ENCODE measurements at regions not wholly inside any gene's neighbourhood (a gene's known extent, or its start where the extent isn't known, plus 50 kb on each side); places are given as distances from the start of the nearest gene placed in this dataset.
"Not testable (repeated sequence)": the region's sequence is repeated elsewhere in the genome, so short reads cannot be mapped to it uniquely, and the experiment has no call there.

- DNase-seq, result no peak
These were observed 51.8 kb upstream of the MYB start for GRCh38 chr6:135129136-135129856.

GRCh38 chr6:135128268-135128914, 52.7 kb upstream of the MYB start:
- DNase-seq, result peak; percentile 57 to 68

GRCh38 chr6:135126729-135127128, 54.4 kb upstream of the MYB start:
- DNase-seq, result no peak

GRCh38 chr6:135126034-135126433, 55.1 kb upstream of the MYB start:
- no peak for DNase-seq

GRCh38 chr6:135121434-135121833, 59.7 kb upstream of the MYB start:
- no peak for DNase-seq

- DNase-seq, result no peak
These were observed 62.9 kb upstream of the MYB start for GRCh38 chr6:135118134-135118730.

- DNase-seq, result peak; percentile 9 to 38
These were observed 62.9 kb upstream of the HBS1L start for GRCh38 chr6:135117413-135117968.

GRCh38 chr6:135116571-135116970, 61.9 kb upstream of the HBS1L start:
- DNase-seq, result no peak

- no peak for DNase-seq
These were observed 61.2 kb upstream of the HBS1L start for GRCh38 chr6:135115834-135116233.

GRCh38 chr6:135115411-135115810, 60.8 kb upstream of the HBS1L start:
- no peak for DNase-seq

GRCh38 chr6:135114355-135115145, 59.9 kb upstream of the HBS1L start:
- DNase-seq, result peak; percentile 64 to 73

GRCh38 chr6:135113860-135114259, 59.2 kb upstream of the HBS1L start:
- DNase-seq, result no peak

- DNase-seq, result not testable (repeated sequence)
These were observed 58.3 kb upstream of the HBS1L start for GRCh38 chr6:135112951-135113350.

- not testable (repeated sequence) for DNase-seq
These were observed 55.7 kb upstream of the HBS1L start for GRCh38 chr6:135110261-135110781.

- no peak for DNase-seq
These were observed 55.1 kb upstream of the HBS1L start for GRCh38 chr6:135109761-135110160.

- no peak for DNase-seq
These were observed 54.1 kb upstream of the HBS1L start for GRCh38 chr6:135108692-135109091.

GRCh38 chr6:135106611-135107010, 52.0 kb upstream of the HBS1L start:
- DNase-seq, result no peak

- DNase-seq, result no peak
These were observed 51.1 kb upstream of the HBS1L start for GRCh38 chr6:135105710-135106109.

GRCh38 chr6:135105299-135105698, 50.7 kb upstream of the HBS1L start:
- no peak for DNase-seq

All from activated CD4-positive, alpha-beta T cell treated with anti-CD3 and anti-CD28 coated beads, Interleukin-2, amount 50 U/mL, for 48 hours (primary cell).